OCI-LY3 (cell line): ENCODE measurements at regions not wholly inside any gene's neighbourhood (a gene's known extent, or its start where the extent isn't known, plus 50 kb on each side); places are given as distances from the start of the nearest gene placed in this dataset.

Source experiments
- H2AFZ ChIP-seq: fragments of 200-600, 300-600 bp; shearing (Covaris generic); 2 replicates; pipeline ENCODE4 v1.6.0; 2014; ENCODE audit warnings: antibody characterized with exemption, low read depth, low read length
- H3K27ac ChIP-seq: fragments of 200-600, 300-600 bp; sonication (generic); 2 replicates; pipeline ENCODE4 v1.5.1; 2014; ENCODE audit warnings: mild to moderate bottlenecking, low read length, moderate library complexity, mixed read lengths
- H3K27me3 ChIP-seq: fragments of 200-600, 300-600 bp; sonication (generic); 2 replicates; pipeline ENCODE4 v1.6.1; 2014; ENCODE audit warnings: low read depth, low read length, mixed read lengths
- H3K36me3 ChIP-seq: fragments of 200-600, 300-600 bp; sonication (generic); replicated peaks from 2 replicates; pipeline ENCODE3; 2014; ENCODE audit warnings: low read depth, low read length, mixed read lengths
- H3K4me1 ChIP-seq: fragments of 300-600, 200-600 bp; sonication (generic); 2 replicates; pipeline ENCODE4 v1.6.1; 2014; ENCODE audit warnings: low read length, mixed read lengths
- H3K4me2 ChIP-seq: fragments of 200-600, 300-600 bp; sonication (generic); 2 replicates; pipeline ENCODE4 v1.6.1; 2014; ENCODE audit warnings: low read length, mixed read lengths
- H3K4me3 ChIP-seq: fragments of 300-600, 200-600 bp; sonication (generic); 2 replicates; pipeline ENCODE4 v1.5.1; 2014; ENCODE audit warnings: antibody characterized with exemption, mild to moderate bottlenecking, low read length, moderate library complexity
- H3K79me2 ChIP-seq: fragments of 300-600, 200-600 bp; shearing (Covaris generic); 2 replicates; pipeline ENCODE4 v1.6.1; 2014; ENCODE audit warnings: mild to moderate bottlenecking, low read length, mixed read lengths
- H3K9ac ChIP-seq: fragments of 300-600, 200-600 bp; shearing (Covaris generic); 2 replicates; pipeline ENCODE4 v1.6.0; 2014; ENCODE audit warnings: mild to moderate bottlenecking, low read length, moderate library complexity
- H3K9me3 ChIP-seq: fragments of 200-600, 300-600 bp; shearing (Covaris generic); 2 replicates; pipeline ENCODE4 v1.6.1; 2014; ENCODE audit warnings: low read length, mixed read lengths; ENCODE audit not compliant: insufficient read depth
- H4K20me1 ChIP-seq: fragments of 200-600, 300-600 bp; sonication (generic); 2 replicates; pipeline ENCODE4 v1.6.1; 2016; ENCODE audit warnings: low read length, mixed read lengths; ENCODE audit not compliant: insufficient read depth
- CTCF ChIP-seq: fragments of 200-600, 300-600 bp; sonication (generic); IDR thresholded peaks from 2 replicates; pipeline ENCODE4 v1.5.1; 2014; ENCODE audit warnings: antibody characterized with exemption, low read length, low read depth
- EZH2phosphoT487 ChIP-seq: fragments of 200-600 bp; shearing (Covaris generic); IDR thresholded peaks from 2 replicates; pipeline ENCODE4 v1.6.1; 2018; ENCODE audit warnings: antibody characterized with exemption, mixed run types, low read depth

- H3K4me2 ChIP-seq, result no peak overlapping the region
Observed at GRCh38 chr1:5733596-5733995, 258.6 kb downstream of the NPHP4 start.

GRCh38 chr1:5731110-5731423 lies 261.2 kb downstream of the NPHP4 start:
- H4K20me1 ChIP-seq, result no peaks in the 10 kb centered on the region
- no peak overlapping the region for H2AFZ ChIP-seq
- H3K9me3 ChIP-seq, result no peaks in the 10 kb centered on the region
- no peak overlapping the region for H3K9ac ChIP-seq
- no peaks in the 10 kb centered on the region for H3K4me1 ChIP-seq
- H3K79me2 ChIP-seq, result no peaks in the 10 kb centered on the region
- no peak overlapping the region for H3K4me2 ChIP-seq
- TF ChIP-seq EZH2phosphoT487 (no peak), CTCF (no peak)
- H3K4me3 ChIP-seq, result no peak overlapping the region
- H3K36me3 ChIP-seq, result no peaks in the 10 kb centered on the region
- peaks cover 6% of the 10 kb centered on the region for H3K27me3 ChIP-seq
- no peak overlapping the region for H3K27ac ChIP-seq

More at GRCh38 chr1:5733596-5733995, 258.6 kb downstream of the NPHP4 start:
- no peaks in the 10 kb centered on the region for H3K79me2 ChIP-seq
- H3K4me3 ChIP-seq, result no peak overlapping the region
- no peaks in the 10 kb centered on the region for H3K9me3 ChIP-seq
- no peaks in the 10 kb centered on the region for H3K36me3 ChIP-seq
- H3K9ac ChIP-seq, result no peak overlapping the region
- H3K27ac ChIP-seq, result no peak overlapping the region
- H2AFZ ChIP-seq, result no peak overlapping the region
- peaks cover 6% of the 10 kb centered on the region; the same call in 1 of the 2 replicates for H3K27me3 ChIP-seq
- no peaks in the 10 kb centered on the region for H3K4me1 ChIP-seq
- H4K20me1 ChIP-seq, result no peaks in the 10 kb centered on the region
- TF ChIP-seq EZH2phosphoT487 (no peak), CTCF (no peak)

- Histone ChIP-seq H4K20me1 (no peaks in the 10 kb centered on the region), H3K36me3 (no peaks in the 10 kb centered on the region), H3K27ac (no peak overlapping the region), H3K9me3 (no peaks in the 10 kb centered on the region), H3K9ac (no peak overlapping the region), H2AFZ (no peak overlapping the region), H3K27me3 (peaks cover 6% of the 10 kb centered on the region), H3K4me3 (no peak overlapping the region), H3K79me2 (no peaks in the 10 kb centered on the region), H3K4me2 (no peak overlapping the region), H3K4me1 (no peaks in the 10 kb centered on the region)
- TF ChIP-seq EZH2phosphoT487 (no peak), CTCF (no peak)
Observed at GRCh38 chr1:5730272-5731109, 261.7 kb downstream of the NPHP4 start.

GRCh38 chr1:5729636-5730145 lies 262.5 kb downstream of the NPHP4 start:
- Histone ChIP-seq H3K36me3 (no peaks in the 10 kb centered on the region), H3K4me3 (no peak overlapping the region), H3K4me1 (no peaks in the 10 kb centered on the region), H3K4me2 (no peak overlapping the region), H3K79me2 (no peaks in the 10 kb centered on the region), H3K27ac (no peak overlapping the region), H3K9ac (no peak overlapping the region), H3K27me3 (peaks cover 6% of the 10 kb centered on the region; the same call in 1 of the 2 replicates), H2AFZ (no peak overlapping the region), H4K20me1 (no peaks in the 10 kb centered on the region), H3K9me3 (no peaks in the 10 kb centered on the region)
- no peak for TF ChIP-seq EZH2phosphoT487
- TF ChIP-seq CTCF, result no peak
